ENCODE measurements at regions not wholly inside any gene's neighbourhood (a gene's known extent, or its start where the extent isn't known, plus 50 kb on each side); places are given as distances from the start of the nearest gene placed in this dataset.
"Not testable (repeated sequence)": the region's sequence is repeated elsewhere in the genome, so short reads cannot be mapped to it uniquely, and the experiment has no call there.

- not testable (repeated sequence) for DNase-seq; H3K27ac ChIP-seq (ENCODE audit: low read depth in 1 of 2, low read length in 1 of 2); ATAC-seq (ENCODE audit: insufficient read depth, low FRiP score); H3K27me3 ChIP-seq (ENCODE audit: control insufficient read depth in 3 of 3, insufficient read depth in 3 of 3, low read length in 2 of 3); H3K36me3 ChIP-seq (ENCODE audit: control insufficient read depth in 4 of 4, insufficient read depth in 4 of 4, low read length in 4 of 4); H3K4me1 ChIP-seq (ENCODE audit: control insufficient read depth in 5 of 5, insufficient read depth in 5 of 5, low read length in 5 of 5); H3K4me3 ChIP-seq; H3K9me3 ChIP-seq (ENCODE audit: control insufficient read depth in 4 of 4, insufficient read depth in 3 of 4, low read length in 3 of 4); H3K9ac ChIP-seq (ENCODE audit: insufficient read depth in 1 of 2, low read length in 2 of 2)
- WGBS, 2 donors, result no CpG with 5 or more reads among the region's 10 CpGs
Observed at GRCh38 chr21:5113092-5113491, 5408.3 kb upstream of the TPTE start.

GRCh38 chr21:5114468-5114867, 5406.9 kb upstream of the TPTE start:
- not testable (repeated sequence) for H3K9me3 ChIP-seq (ENCODE audit: control insufficient read depth in 4 of 4, insufficient read depth in 3 of 4, low read length in 3 of 4); H3K9ac ChIP-seq (ENCODE audit: insufficient read depth in 1 of 2, low read length in 2 of 2); H3K4me1 ChIP-seq (ENCODE audit: control insufficient read depth in 5 of 5, insufficient read depth in 5 of 5, low read length in 5 of 5); DNase-seq; ATAC-seq (ENCODE audit: insufficient read depth, low FRiP score); H3K4me3 ChIP-seq; H3K27ac ChIP-seq (ENCODE audit: low read depth in 1 of 2, low read length in 1 of 2); H3K36me3 ChIP-seq (ENCODE audit: control insufficient read depth in 4 of 4, insufficient read depth in 4 of 4, low read length in 4 of 4); H3K27me3 ChIP-seq (ENCODE audit: control insufficient read depth in 3 of 3, insufficient read depth in 3 of 3, low read length in 2 of 3)
- WGBS, 2 donors, result no CpG with 5 or more reads among the region's 8 CpGs

- not testable (repeated sequence) for H3K4me1 ChIP-seq (ENCODE audit: control insufficient read depth in 5 of 5, insufficient read depth in 5 of 5, low read length in 5 of 5); H3K36me3 ChIP-seq (ENCODE audit: control insufficient read depth in 4 of 4, insufficient read depth in 4 of 4, low read length in 4 of 4); H3K9me3 ChIP-seq (ENCODE audit: control insufficient read depth in 4 of 4, insufficient read depth in 3 of 4, low read length in 3 of 4); H3K4me3 ChIP-seq; H3K9ac ChIP-seq (ENCODE audit: insufficient read depth in 1 of 2, low read length in 2 of 2); ATAC-seq (ENCODE audit: insufficient read depth, low FRiP score); H3K27me3 ChIP-seq (ENCODE audit: control insufficient read depth in 3 of 3, insufficient read depth in 3 of 3, low read length in 2 of 3); H3K27ac ChIP-seq (ENCODE audit: low read depth in 1 of 2, low read length in 1 of 2); DNase-seq
- WGBS, 2 donors, result 89 to 95% methylated on average over 8 to 19 of the region's 24 CpGs
Observed at GRCh38 chr21:5114893-5115645, 5406.3 kb upstream of the TPTE start.

GRCh38 chr21:5115646-5116343, 5405.6 kb upstream of the TPTE start:
- H3K9me3 ChIP-seq (ENCODE audit: control insufficient read depth in 4 of 4, insufficient read depth in 3 of 4, low read length in 3 of 4); H3K36me3 ChIP-seq (ENCODE audit: control insufficient read depth in 4 of 4, insufficient read depth in 4 of 4, low read length in 4 of 4); H3K4me1 ChIP-seq (ENCODE audit: control insufficient read depth in 5 of 5, insufficient read depth in 5 of 5, low read length in 5 of 5); DNase-seq; H3K4me3 ChIP-seq; H3K27me3 ChIP-seq (ENCODE audit: control insufficient read depth in 3 of 3, insufficient read depth in 3 of 3, low read length in 2 of 3); ATAC-seq (ENCODE audit: insufficient read depth, low FRiP score); H3K27ac ChIP-seq (ENCODE audit: low read depth in 1 of 2, low read length in 1 of 2); H3K9ac ChIP-seq (ENCODE audit: insufficient read depth in 1 of 2, low read length in 2 of 2): not testable (repeated sequence)
- WGBS, 2 donors, result 47 to 65% methylated on average over 8 to 18 of the region's 24 CpGs

GRCh38 chr21:5116344-5117123, 5404.8 kb upstream of the TPTE start:
- H3K4me1 ChIP-seq (ENCODE audit: control insufficient read depth in 5 of 5, insufficient read depth in 5 of 5, low read length in 5 of 5); DNase-seq; H3K27me3 ChIP-seq (ENCODE audit: control insufficient read depth in 3 of 3, insufficient read depth in 3 of 3, low read length in 2 of 3); H3K9ac ChIP-seq (ENCODE audit: insufficient read depth in 1 of 2, low read length in 2 of 2); H3K36me3 ChIP-seq (ENCODE audit: control insufficient read depth in 4 of 4, insufficient read depth in 4 of 4, low read length in 4 of 4); H3K9me3 ChIP-seq (ENCODE audit: control insufficient read depth in 4 of 4, insufficient read depth in 3 of 4, low read length in 3 of 4); H3K4me3 ChIP-seq; ATAC-seq (ENCODE audit: insufficient read depth, low FRiP score); H3K27ac ChIP-seq (ENCODE audit: low read depth in 1 of 2, low read length in 1 of 2): not testable (repeated sequence)
- 90% methylated on average over 2 of the region's 19 CpGs; no CpG with 5 or more reads in 1 of the 2 donors for WGBS, 2 donors

GRCh38 chr21:5117135-5117534, 5404.2 kb upstream of the TPTE start:
- not testable (repeated sequence) for H3K27me3 ChIP-seq (ENCODE audit: control insufficient read depth in 3 of 3, insufficient read depth in 3 of 3, low read length in 2 of 3); H3K4me1 ChIP-seq (ENCODE audit: control insufficient read depth in 5 of 5, insufficient read depth in 5 of 5, low read length in 5 of 5); H3K27ac ChIP-seq (ENCODE audit: low read depth in 1 of 2, low read length in 1 of 2); H3K9me3 ChIP-seq (ENCODE audit: control insufficient read depth in 4 of 4, insufficient read depth in 3 of 4, low read length in 3 of 4); H3K4me3 ChIP-seq; H3K36me3 ChIP-seq (ENCODE audit: control insufficient read depth in 4 of 4, insufficient read depth in 4 of 4, low read length in 4 of 4); ATAC-seq (ENCODE audit: insufficient read depth, low FRiP score); DNase-seq; H3K9ac ChIP-seq (ENCODE audit: insufficient read depth in 1 of 2, low read length in 2 of 2)
- WGBS, 2 donors, result 64 to 82% methylated on average over 4 to 5 of the region's 15 CpGs

- H3K4me3 ChIP-seq; H3K27me3 ChIP-seq (ENCODE audit: control insufficient read depth in 3 of 3, insufficient read depth in 3 of 3, low read length in 2 of 3); ATAC-seq (ENCODE audit: insufficient read depth, low FRiP score); H3K27ac ChIP-seq (ENCODE audit: low read depth in 1 of 2, low read length in 1 of 2); H3K9ac ChIP-seq (ENCODE audit: insufficient read depth in 1 of 2, low read length in 2 of 2); DNase-seq; H3K9me3 ChIP-seq (ENCODE audit: control insufficient read depth in 4 of 4, insufficient read depth in 3 of 4, low read length in 3 of 4); H3K4me1 ChIP-seq (ENCODE audit: control insufficient read depth in 5 of 5, insufficient read depth in 5 of 5, low read length in 5 of 5); H3K36me3 ChIP-seq (ENCODE audit: control insufficient read depth in 4 of 4, insufficient read depth in 4 of 4, low read length in 4 of 4): not testable (repeated sequence)
- 65% methylated on average over 10 of the region's 17 CpGs; no CpG with 5 or more reads in 1 of the 2 donors for WGBS, 2 donors
Observed at GRCh38 chr21:5117666-5118295, 5403.6 kb upstream of the TPTE start.

Measured in lung (tissue), 9 donors.